Ishikawa (cell line): ENCODE measurements at regions not wholly inside any gene's neighbourhood (a gene's known extent, or its start where the extent isn't known, plus 50 kb on each side); places are given as distances from the start of the nearest gene placed in this dataset.

Experiments used
- CEBPB ChIP-seq: IDR thresholded peaks from 2 replicates; pipeline ENCODE4 v1.6.1; 2012
- CREB1 ChIP-seq: IDR thresholded peaks from 2 replicates; pipeline ENCODE4 v1.6.1; 2012; ENCODE audit warnings: low read depth
- EGR1 ChIP-seq: IDR thresholded peaks from 2 replicates; pipeline ENCODE4 v1.6.1; 2012
- EP300 ChIP-seq: IDR thresholded peaks from 2 replicates; pipeline ENCODE4 v1.6.1; 2012; ENCODE audit warnings: borderline replicate concordance
- FOXM1 ChIP-seq: IDR thresholded peaks from 2 replicates; pipeline ENCODE4 v1.6.1; 2012; ENCODE audit warnings: low read depth, borderline replicate concordance
- MAX ChIP-seq: IDR thresholded peaks from 2 replicates; pipeline ENCODE4 v1.6.1; 2012
- NFIC ChIP-seq: IDR thresholded peaks from 2 replicates; pipeline ENCODE4 v1.6.1; 2012
- RAD21 ChIP-seq: IDR thresholded peaks from 2 replicates; pipeline ENCODE4 v1.6.1; 2012; ENCODE audit warnings: low read depth
- TAF1 ChIP-seq: IDR thresholded peaks from 2 replicates; pipeline ENCODE4 v1.6.1; 2012; ENCODE audit warnings: low read depth, mild to moderate bottlenecking
- TCF12 ChIP-seq: IDR thresholded peaks from 2 replicates; pipeline ENCODE4 v1.6.1; 2012; ENCODE audit warnings: low read depth
- TEAD4 ChIP-seq: IDR thresholded peaks from 2 replicates; pipeline ENCODE4 v1.6.1; 2012
- USF1 ChIP-seq: IDR thresholded peaks from 2 replicates; pipeline ENCODE4 v1.6.1; 2012
- YY1 ChIP-seq: IDR thresholded peaks from 2 replicates; pipeline ENCODE4 v1.6.1; 2012; ENCODE audit warnings: low read depth
- ZBTB7A ChIP-seq: IDR thresholded peaks from 2 replicates; pipeline ENCODE4 v1.6.1; 2012; ENCODE audit warnings: low read depth
- TF ChIP-seq, protein P1 (sequence below): IDR thresholded peaks from 2 replicates; pipeline ENCODE4 v1.6.1; 2012; ENCODE audit warnings: low read depth, mild to moderate bottlenecking

GRCh38 chr18:44580159-44580558 lies 100.5 kb upstream of the SETBP1 start:
- no peak for TF ChIP-seq MAX
- TF ChIP-seq CREB1: no peak
- no peak for TF ChIP-seq USF1
- no peak for TF ChIP-seq FOXM1
- TF ChIP-seq EP300: no peak
- TF ChIP-seq YY1: no peak
- no peak for TF ChIP-seq TAF1

- TF ChIP-seq EGR1: no peak
- TF ChIP-seq CEBPB: no peak
- no peak for TF ChIP-seq CREB1
- no peak for TF ChIP-seq TAF1
- TF ChIP-seq USF1: no peak
- TF ChIP-seq RAD21: no peak
- no peak for TF ChIP-seq NFIC
- no peak for TF ChIP-seq EP300
- TF ChIP-seq, protein P1, sequence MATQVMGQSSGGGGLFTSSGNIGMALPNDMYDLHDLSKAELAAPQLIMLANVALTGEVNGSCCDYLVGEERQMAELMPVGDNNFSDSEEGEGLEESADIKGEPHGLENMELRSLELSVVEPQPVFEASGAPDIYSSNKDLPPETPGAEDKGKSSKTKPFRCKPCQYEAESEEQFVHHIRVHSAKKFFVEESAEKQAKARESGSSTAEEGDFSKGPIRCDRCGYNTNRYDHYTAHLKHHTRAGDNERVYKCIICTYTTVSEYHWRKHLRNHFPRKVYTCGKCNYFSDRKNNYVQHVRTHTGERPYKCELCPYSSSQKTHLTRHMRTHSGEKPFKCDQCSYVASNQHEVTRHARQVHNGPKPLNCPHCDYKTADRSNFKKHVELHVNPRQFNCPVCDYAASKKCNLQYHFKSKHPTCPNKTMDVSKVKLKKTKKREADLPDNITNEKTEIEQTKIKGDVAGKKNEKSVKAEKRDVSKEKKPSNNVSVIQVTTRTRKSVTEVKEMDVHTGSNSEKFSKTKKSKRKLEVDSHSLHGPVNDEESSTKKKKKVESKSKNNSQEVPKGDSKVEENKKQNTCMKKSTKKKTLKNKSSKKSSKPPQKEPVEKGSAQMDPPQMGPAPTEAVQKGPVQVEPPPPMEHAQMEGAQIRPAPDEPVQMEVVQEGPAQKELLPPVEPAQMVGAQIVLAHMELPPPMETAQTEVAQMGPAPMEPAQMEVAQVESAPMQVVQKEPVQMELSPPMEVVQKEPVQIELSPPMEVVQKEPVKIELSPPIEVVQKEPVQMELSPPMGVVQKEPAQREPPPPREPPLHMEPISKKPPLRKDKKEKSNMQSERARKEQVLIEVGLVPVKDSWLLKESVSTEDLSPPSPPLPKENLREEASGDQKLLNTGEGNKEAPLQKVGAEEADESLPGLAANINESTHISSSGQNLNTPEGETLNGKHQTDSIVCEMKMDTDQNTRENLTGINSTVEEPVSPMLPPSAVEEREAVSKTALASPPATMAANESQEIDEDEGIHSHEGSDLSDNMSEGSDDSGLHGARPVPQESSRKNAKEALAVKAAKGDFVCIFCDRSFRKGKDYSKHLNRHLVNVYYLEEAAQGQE: no peak
- TF ChIP-seq TCF12: no peak
- no peak for TF ChIP-seq TEAD4
- no peak for TF ChIP-seq ZBTB7A
- TF ChIP-seq YY1: no peak
- TF ChIP-seq MAX: no peak
- TF ChIP-seq FOXM1: no peak
These were observed 98.2 kb upstream of the SETBP1 start for GRCh38 chr18:44582456-44582855.

DNA sequence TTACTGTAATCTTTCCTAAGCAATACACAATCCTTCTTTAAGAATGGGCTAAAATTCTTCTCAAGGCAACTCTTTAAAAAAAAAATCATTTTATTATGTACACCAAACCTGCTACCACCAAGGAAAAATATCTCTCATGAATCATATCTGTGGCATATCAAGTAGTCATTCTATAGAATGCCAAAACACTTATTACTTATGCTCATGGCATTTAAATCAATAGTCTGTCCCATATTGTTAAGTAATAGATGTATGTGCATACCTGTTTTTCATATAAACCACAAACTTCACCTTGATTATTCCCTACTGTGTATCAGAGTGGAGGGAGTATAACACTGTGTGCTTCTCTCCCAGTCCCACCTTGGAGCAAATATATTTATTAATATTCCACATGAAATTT lies 95.8 kb upstream of the SETBP1 start:
- TF ChIP-seq NFIC (no peak), EP300 (no peak), TCF12 (no peak), MAX (no peak), TAF1 (no peak), CREB1 (no peak), CEBPB (no peak), ZBTB7A (no peak), YY1 (no peak), RAD21 (no peak), USF1 (no peak), FOXM1 (no peak)
- TF ChIP-seq, protein P1: no peak

DNA sequence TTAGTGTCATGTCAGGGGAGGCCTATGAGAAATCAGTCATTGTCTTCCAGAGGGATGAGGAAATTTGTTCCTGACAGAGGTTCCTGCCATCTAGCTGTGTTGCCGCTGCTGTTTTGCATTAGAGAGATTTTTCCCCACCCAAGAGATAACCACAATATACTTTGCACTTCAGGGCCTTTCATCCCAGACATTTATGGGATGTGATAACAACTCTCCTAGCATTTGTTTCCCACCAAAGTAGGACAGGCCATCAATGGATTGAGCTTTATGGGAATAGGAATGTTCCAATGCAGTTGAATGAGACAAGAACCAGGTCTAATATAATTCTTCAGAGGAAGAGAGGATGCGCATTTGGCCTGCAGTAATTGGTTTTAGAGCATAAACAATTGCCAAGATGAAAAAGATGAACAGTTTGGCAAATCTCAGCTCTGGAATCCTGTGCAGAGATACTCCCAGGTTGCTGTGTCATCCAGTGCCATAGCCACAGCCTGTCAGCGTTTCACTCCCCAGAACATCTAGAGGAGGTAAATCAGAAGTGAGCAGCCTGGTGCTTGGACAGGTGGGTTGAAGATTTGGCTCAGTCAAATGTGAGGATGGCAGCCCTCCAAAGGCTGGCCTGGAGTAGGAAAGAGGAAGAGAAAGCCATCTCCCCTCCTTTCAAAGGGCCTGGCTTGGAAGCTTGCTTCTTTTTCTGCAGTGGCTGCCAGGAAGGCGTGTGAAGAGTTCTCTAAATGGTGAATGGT lies 93.7 kb upstream of the SETBP1 start:
- no peak for TF ChIP-seq TCF12
- TF ChIP-seq, protein P1: no peak
- no peak for TF ChIP-seq TEAD4
- no peak for TF ChIP-seq ZBTB7A
- TF ChIP-seq CEBPB: no peak
- TF ChIP-seq RAD21: no peak
- no peak for TF ChIP-seq USF1
- TF ChIP-seq FOXM1: no peak
